IMR-90 (cell line): ENCODE measurements at regions not wholly inside any gene's neighbourhood (a gene's known extent, or its start where the extent isn't known, plus 50 kb on each side); places are given as distances from the start of the nearest gene placed in this dataset.

ENCODE experiments used
- CTCF ChIP-seq: conservative IDR thresholded peaks from 2 replicates; pipeline ENCODE4 v1.5.1; 2012; ENCODE audit warnings: mild to moderate bottlenecking, low read depth, low read length, improper control_type of control experiment
- MAZ ChIP-seq: IDR thresholded peaks from 2 replicates; pipeline ENCODE4 v1.6.1; 2012; ENCODE audit warnings: low read depth, mild to moderate bottlenecking, low read length, improper control_type of control experiment, moderate library complexity, borderline replicate concordance
- POLR2A ChIP-seq: IDR thresholded peaks from 2 replicates; pipeline ENCODE4 v1.6.1; 2012; ENCODE audit warnings: mild to moderate bottlenecking, low read depth, low read length
- RAD21 ChIP-seq: IDR thresholded peaks from 2 replicates; pipeline ENCODE4 v1.6.1; 2012; ENCODE audit warnings: low read length, improper control_type of control experiment
- RCOR1 ChIP-seq: IDR thresholded peaks from 2 replicates; pipeline ENCODE4 v1.6.1; 2012; ENCODE audit warnings: mild to moderate bottlenecking, low read length, improper control_type of control experiment; ENCODE audit not compliant: insufficient replicate concordance
- SMC3 ChIP-seq: fragments of 150-350 bp; IDR thresholded peaks from 2 replicates; pipeline ENCODE4 v1.6.1; 2016; ENCODE audit warnings: low read depth, mild to moderate bottlenecking, antibody characterized with exemption, low read length, moderate library complexity
- USF2 ChIP-seq: fragments of 150-350 bp; IDR thresholded peaks from 2 replicates; pipeline ENCODE4 v1.6.1; 2017; ENCODE audit warnings: mild to moderate bottlenecking, antibody characterized with exemption, low read length, low read depth

- TF ChIP-seq CTCF (no peak), POLR2A (no peak), MAZ (no peak), RCOR1 (no peak), RAD21 (no peak), USF2 (no peak), SMC3 (no peak)
Measured at GRCh38 chr18:42564761-42565160, 550.7 kb downstream of the RIT2 start.
